SH-SY5Y (cell line): ENCODE measurements at regions not wholly inside any gene's neighbourhood (a gene's known extent, or its start where the extent isn't known, plus 50 kb on each side); places are given as distances from the start of the nearest gene placed in this dataset.

ENCODE experiments used
- GATA2 ChIP-seq: IDR thresholded peaks from 2 replicates; pipeline ENCODE4 v1.6.1; 2011; ENCODE audit warnings: mild to moderate bottlenecking, low read depth, low read length
- GATA3 ChIP-seq: IDR thresholded peaks from 2 replicates; pipeline ENCODE4 v1.6.1; 2011; ENCODE audit warnings: low read depth, mild to moderate bottlenecking, low read length, moderate library complexity

DNA sequence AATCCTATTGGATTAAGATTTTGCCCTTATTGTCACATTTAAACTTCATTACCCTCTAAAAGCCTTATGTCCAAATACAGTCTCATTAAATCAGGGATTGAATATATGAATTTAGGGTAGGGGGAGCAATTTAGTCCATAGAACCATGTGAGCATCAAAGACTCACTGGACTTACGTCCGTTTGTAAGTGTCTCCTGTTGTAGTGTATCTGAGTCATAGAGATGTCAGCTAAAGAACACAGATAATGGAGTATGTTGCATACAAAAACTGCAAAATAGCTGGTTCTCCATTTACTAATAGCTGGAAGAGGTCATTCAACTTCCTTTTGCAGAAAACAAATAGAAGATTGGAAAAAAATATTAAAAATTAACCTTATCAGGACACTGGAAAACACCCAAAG lies 599.1 kb upstream of the SOX9 start:
- TF ChIP-seq GATA2 = no peak
- TF ChIP-seq GATA3 = no peak
